OCI-LY7 (cell line): ENCODE measurements at regions not wholly inside any gene's neighbourhood (a gene's known extent, or its start where the extent isn't known, plus 50 kb on each side); places are given as distances from the start of the nearest gene placed in this dataset.

Source experiments
- BruUV-seq: library from RNA; stranded (reverse); fragments of 400-500 nt; replicated peaks from 2 replicates; lab custom pipeline; 2021; lab: Mats Ljungman, UMichigan
- CTCF ChIA-PET: fragments of 300-600 bp; sonication (Branson Sonifier 250); formaldehyde crosslinking; loops from one replicate; lab custom pipeline; 2022; ENCODE audit warnings: antibody characterized with exemption; ENCODE audit not compliant: unreplicated experiment; lab: Charles Lee
- POLR2A ChIA-PET: fragments of 300-600 bp; sonication (Branson Sonifier 250); formaldehyde crosslinking; loops from one replicate; lab custom pipeline; 2022; ENCODE audit warnings: antibody characterized with exemption; lab: Charles Lee
- DNase-seq: peaks from one replicate; pipeline ENCODE4 v3.0.0-alpha.2; 2015; ENCODE audit warnings: low spot score
- H2AFZ ChIP-seq: fragments of 200-600 bp; sonication (generic), shearing (Covaris generic); 2 replicates; pipeline ENCODE4 v1.6.1; 2014; ENCODE audit warnings: mild to moderate bottlenecking, antibody characterized with exemption, low read length, moderate library complexity
- H3K27ac ChIP-seq: fragments of 200-600 bp; sonication (generic); 2 replicates; pipeline ENCODE4 v1.5.1; 2014; ENCODE audit warnings: mixed run types, low read depth, mild to moderate bottlenecking, moderate library complexity, low read length, inconsistent platforms; ENCODE audit not compliant: poor library complexity, severe bottlenecking
- H3K36me3 ChIP-seq: fragments of 200-600 bp; sonication (generic); 2 replicates; pipeline ENCODE4 v1.6.1; 2014; ENCODE audit warnings: mild to moderate bottlenecking, antibody characterized with exemption, low read length, moderate library complexity, mixed read lengths; ENCODE audit not compliant: insufficient read depth
- H3K4me1 ChIP-seq: fragments of 200-600 bp; sonication (generic); 2 replicates; pipeline ENCODE4 v1.5.1; 2014; ENCODE audit warnings: mild to moderate bottlenecking, low read length; ENCODE audit not compliant: insufficient read depth, poor library complexity, severe bottlenecking
- H3K4me2 ChIP-seq: fragments of 200-600 bp; sonication (generic); 2 replicates; pipeline ENCODE4 v1.6.1; 2014; ENCODE audit warnings: mild to moderate bottlenecking, low read length
- H3K4me3 ChIP-seq: fragments of 200-600 bp; sonication (generic); 2 replicates; pipeline ENCODE4 v1.5.1; 2014; ENCODE audit warnings: mild to moderate bottlenecking, low read depth, low read length; ENCODE audit not compliant: poor library complexity, severe bottlenecking
- H3K79me2 ChIP-seq: fragments of 200-600 bp; sonication (generic); 2 replicates; pipeline ENCODE4 v1.6.1; 2016; ENCODE audit warnings: low read depth, mild to moderate bottlenecking, low read length, moderate library complexity, mixed read lengths; ENCODE audit not compliant: insufficient read depth
- H3K9me2 ChIP-seq: fragments of 200-600 bp; sonication (generic); 2 replicates; pipeline ENCODE4 v1.6.1; 2016; ENCODE audit warnings: mild to moderate bottlenecking, low read length, mixed read lengths; ENCODE audit not compliant: insufficient read depth
- H3K9me3 ChIP-seq: fragments of 200-600 bp; sonication (generic); 2 replicates; pipeline ENCODE4 v1.6.1; 2014; ENCODE audit warnings: mild to moderate bottlenecking, mixed run types, low read length, mixed read lengths
- H4K20me1 ChIP-seq: fragments of 200-600 bp; sonication (generic); 2 replicates; pipeline ENCODE4 v1.6.1; 2014; ENCODE audit warnings: mild to moderate bottlenecking, antibody characterized with exemption, low read length, moderate library complexity, mixed read lengths; ENCODE audit not compliant: insufficient read depth
- CTCF ChIP-seq: fragments of 200-600 bp; sonication (generic); conservative IDR thresholded peaks from 2 replicates; pipeline ENCODE4 v1.5.1; 2014; ENCODE audit warnings: mild to moderate bottlenecking, antibody characterized with exemption, low read length, moderate library complexity, mixed read lengths
- EZH2phosphoT487 ChIP-seq: fragments of 200-600 bp; sonication (generic); IDR thresholded peaks from 2 replicates; pipeline ENCODE4 v1.6.1; 2018; ENCODE audit warnings: low read depth, borderline replicate concordance, mild to moderate bottlenecking, mixed run types, antibody characterized with exemption, low read length, moderate library complexity, mixed read lengths
- intact Hi-C: fragments of 100-400 bp; cut with micrococcal nuclease; formaldehyde crosslinking; loops from one replicate; pipeline ENCODE4 v1.10.0; 2022; ENCODE audit not compliant: unreplicated experiment

DNA sequence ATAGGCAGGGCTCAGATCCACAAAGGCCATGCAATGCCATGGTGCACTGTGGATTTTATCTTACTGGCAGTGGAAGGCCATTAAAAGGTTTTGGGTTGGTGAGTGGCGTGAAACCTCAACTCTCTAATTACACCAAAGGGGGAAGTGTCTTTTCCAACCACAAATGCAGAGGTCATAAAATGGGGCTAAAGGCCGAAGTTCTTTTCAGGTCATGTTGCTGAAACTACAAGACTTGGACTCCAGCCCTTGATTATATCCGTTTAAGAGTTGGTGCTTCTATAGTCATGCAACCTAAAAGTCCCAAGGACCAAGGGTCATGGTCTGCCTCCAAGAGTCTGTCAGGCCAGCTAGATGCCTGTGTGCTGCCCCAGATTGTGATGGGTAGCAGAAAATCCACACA, 434.3 kb downstream of the RAB38 start:
- Histone ChIP-seq H3K4me2 (no peak overlapping the region), H3K27ac (no peak overlapping the region), H3K36me3 (no peaks in the 10 kb centered on the region), H3K79me2 (no peaks in the 10 kb centered on the region), H3K9me3 (no peaks in the 10 kb centered on the region), H2AFZ (no peak overlapping the region), H3K4me3 (no peak overlapping the region), H4K20me1 (no peaks in the 10 kb centered on the region), H3K4me1 (no peaks in the 10 kb centered on the region), H3K9me2 (no peaks in the 10 kb centered on the region)
- DNase-seq: no peak
- no TSS peak for BruUV-seq
- intact Hi-C loops: no loop called here
- no peak for TF ChIP-seq EZH2phosphoT487
- no peak for TF ChIP-seq CTCF
- ChIA-PET POLR2A (no interaction called here), CTCF (no interaction called here)

GRCh38 chr11:87740451-87740850, 434.8 kb downstream of the RAB38 start:
- Histone ChIP-seq H3K36me3 (no peaks in the 10 kb centered on the region), H3K79me2 (no peaks in the 10 kb centered on the region), H3K9me2 (no peaks in the 10 kb centered on the region), H4K20me1 (no peaks in the 10 kb centered on the region), H3K4me3 (no peak overlapping the region), H3K4me1 (no peaks in the 10 kb centered on the region), H2AFZ (no peak overlapping the region), H3K27ac (no peak overlapping the region), H3K9me3 (no peaks in the 10 kb centered on the region), H3K4me2 (no peak overlapping the region)
- no TSS peak for BruUV-seq
- TF ChIP-seq EZH2phosphoT487 (no peak), CTCF (no peak)
- intact Hi-C loops: no loop called here
- no peak for DNase-seq
- CTCF ChIA-PET: no interaction called here
- POLR2A ChIA-PET: no interaction called here

- ChIA-PET CTCF (no interaction called here), POLR2A (no interaction called here)
- H3K79me2 ChIP-seq: no peaks in the 10 kb centered on the region
- intact Hi-C loops: no loop called here
- no peaks in the 10 kb centered on the region for H4K20me1 ChIP-seq
- no peaks in the 10 kb centered on the region for H3K4me1 ChIP-seq
- no peak overlapping the region for H3K27ac ChIP-seq
- BruUV-seq: no TSS peak
- no peaks in the 10 kb centered on the region for H3K36me3 ChIP-seq
- H3K4me3 ChIP-seq: no peak overlapping the region
- no peaks in the 10 kb centered on the region for H3K9me2 ChIP-seq
- H3K4me2 ChIP-seq: no peak overlapping the region
- H2AFZ ChIP-seq: no peak overlapping the region
- H3K9me3 ChIP-seq: no peaks in the 10 kb centered on the region
- DNase-seq: no peak
- TF ChIP-seq CTCF (no peak), EZH2phosphoT487 (no peak)
Measured at GRCh38 chr11:87739766-87740165, 435.5 kb downstream of the RAB38 start.
